Subcutaneous abdominal adipose tissue (tissue), 5 donors: ENCODE measurements at regions not wholly inside any gene's neighbourhood (a gene's known extent, or its start where the extent isn't known, plus 50 kb on each side); places are given as distances from the start of the nearest gene placed in this dataset.

ENCODE experiments used
- H3K27ac ChIP-seq: one replicate; pipeline ENCODE4 v1.7.0; 2013; ENCODE audit warnings: low read depth, mild to moderate bottlenecking, inconsistent platforms, low read length, moderate library complexity
- H3K27me3 ChIP-seq, 5 donors: one replicate each; pipeline ENCODE4 v1.7.0; 2013; ENCODE audit warnings: low read length in 5 of 5, inconsistent platforms in 1 of 5; ENCODE audit not compliant: control insufficient read depth in 5 of 5, insufficient read depth in 4 of 5
- H3K36me3 ChIP-seq, 5 donors: one replicate each; pipeline ENCODE4 v1.7.0; 2013; ENCODE audit warnings: low read length in 5 of 5; ENCODE audit not compliant: control insufficient read depth in 5 of 5, insufficient read depth in 5 of 5
- H3K4me1 ChIP-seq, 5 donors: one replicate each; pipeline ENCODE4 v1.7.0; 2013; ENCODE audit warnings: low read length in 5 of 5, mild to moderate bottlenecking in 3 of 5, moderate library complexity in 1 of 5; ENCODE audit not compliant: control insufficient read depth in 5 of 5, insufficient read depth in 5 of 5
- H3K4me3 ChIP-seq, 5 donors: one replicate each; pipeline ENCODE4 v1.7.0; 2013; ENCODE audit warnings: low read length in 5 of 5, low read depth in 1 of 5
- H3K9ac ChIP-seq, 5 donors: one replicate each; pipeline ENCODE4 v1.7.0; 2013; ENCODE audit warnings: low read length in 5 of 5, mild to moderate bottlenecking in 4 of 5, moderate library complexity in 3 of 5
- H3K9me3 ChIP-seq, 5 donors: one replicate each; pipeline ENCODE4 v1.7.0; 2013; ENCODE audit warnings: low read length in 5 of 5; ENCODE audit not compliant: control insufficient read depth in 5 of 5
- donor health status: healthy.
- donor health status: healthy.
- donor health status: healthy.
- donor health status: healthy.
- donor health status: healthy.

GRCh38 chr11:27786864-27787263 is 86.6 kb upstream of the BDNF start:
- no peak overlapping the region for H3K4me3 ChIP-seq
- no peak overlapping the region for H3K27ac ChIP-seq
- H3K36me3 ChIP-seq, result no peaks in the 10 kb centered on the region
- peaks cover 0 to 5% (median 0%) of the 10 kb centered on the region in 5 donors for H3K9me3 ChIP-seq
- no peaks in the 10 kb centered on the region for H3K27me3 ChIP-seq
- H3K4me1 ChIP-seq, result no peaks in the 10 kb centered on the region
- H3K9ac ChIP-seq, result no peak overlapping the region

GRCh38 chr11:27786331-27786730 is 86.1 kb upstream of the BDNF start:
- Histone ChIP-seq H3K4me3 (no peak overlapping the region), H3K9me3 (peaks cover 0 to under 1% (median 0%) of the 10 kb centered on the region in 5 donors), H3K9ac (no peak overlapping the region), H3K4me1 (no peaks in the 10 kb centered on the region), H3K27ac (no peak overlapping the region), H3K27me3 (no peaks in the 10 kb centered on the region), H3K36me3 (no peaks in the 10 kb centered on the region)

DNA sequence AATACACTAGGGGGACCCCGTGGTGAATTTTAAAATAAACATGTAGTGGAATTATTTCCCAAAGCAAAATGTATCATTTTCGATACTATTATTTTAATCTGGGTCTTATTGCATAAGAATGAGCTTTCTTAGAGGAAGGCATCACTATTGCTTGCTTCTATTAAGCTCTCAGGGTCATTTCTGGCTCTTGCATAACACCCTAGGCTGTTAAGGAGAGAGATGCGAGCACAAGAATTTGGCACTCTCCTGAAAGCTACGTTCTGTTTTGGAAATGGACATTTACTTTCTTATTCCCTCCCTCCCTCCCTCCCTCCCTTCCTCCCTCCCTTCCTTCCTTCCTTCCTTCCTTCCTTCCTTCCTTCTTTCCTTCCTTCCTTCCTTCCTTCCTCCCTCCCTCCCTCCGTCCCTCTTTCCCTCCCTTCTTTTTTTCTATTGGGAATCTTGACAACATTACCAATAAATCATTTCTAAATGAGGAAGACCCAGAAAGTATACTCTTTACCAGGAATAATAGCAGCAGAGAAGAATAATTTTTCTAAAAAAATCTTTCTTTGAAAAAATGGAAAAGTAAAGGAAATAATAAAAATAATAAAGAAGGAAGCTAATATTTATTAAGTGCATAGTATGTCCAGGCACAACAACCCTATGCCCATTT is 83.6 kb upstream of the BDNF start:
- H3K27me3 ChIP-seq, result no peaks in the 10 kb centered on the region
- no peaks in the 10 kb centered on the region for H3K9me3 ChIP-seq
- no peak overlapping the region for H3K4me3 ChIP-seq
- no peak overlapping the region for H3K27ac ChIP-seq
- H3K9ac ChIP-seq, result no peak overlapping the region
- H3K36me3 ChIP-seq, result no peaks in the 10 kb centered on the region
- H3K4me1 ChIP-seq, result no peaks in the 10 kb centered on the region

GRCh38 chr11:27777033-27777432 is 76.8 kb upstream of the BDNF start:
- H3K27ac ChIP-seq, result no peak overlapping the region
- no peaks in the 10 kb centered on the region for H3K27me3 ChIP-seq
- H3K4me3 ChIP-seq, result no peak overlapping the region
- no peak overlapping the region for H3K9ac ChIP-seq
- no peaks in the 10 kb centered on the region for H3K4me1 ChIP-seq
- no peaks in the 10 kb centered on the region for H3K9me3 ChIP-seq
- H3K36me3 ChIP-seq, result no peaks in the 10 kb centered on the region

- Histone ChIP-seq H3K4me3 (no peak overlapping the region), H3K9ac (no peak overlapping the region), H3K9me3 (no peaks in the 10 kb centered on the region), H3K36me3 (no peaks in the 10 kb centered on the region), H3K27me3 (no peaks in the 10 kb centered on the region), H3K27ac (no peak overlapping the region), H3K4me1 (no peaks in the 10 kb centered on the region)
These were observed 73.6 kb upstream of the BDNF start for GRCh38 chr11:27773884-27774283.

DNA sequence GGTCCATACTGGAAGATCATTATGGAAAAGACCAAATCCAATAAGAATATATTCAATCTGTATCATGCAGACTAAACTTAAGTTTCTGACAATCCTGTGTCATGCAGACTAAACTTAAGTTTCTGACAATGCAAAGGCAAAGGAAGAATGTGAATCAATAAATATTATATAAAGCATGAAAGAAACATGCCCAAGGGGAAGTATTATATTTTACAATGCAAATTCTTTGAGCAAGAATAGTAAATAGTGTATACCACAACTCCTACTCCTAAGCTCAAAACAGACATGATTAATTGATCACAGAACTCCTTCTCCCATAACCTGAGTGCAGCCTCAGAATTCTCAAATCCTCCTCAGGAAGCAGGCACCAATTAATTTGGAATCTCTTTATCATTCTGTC is 71.3 kb upstream of the BDNF start:
- Histone ChIP-seq H3K9ac (no peak overlapping the region), H3K4me3 (no peak overlapping the region), H3K36me3 (no peaks in the 10 kb centered on the region), H3K27me3 (no peaks in the 10 kb centered on the region), H3K27ac (no peak overlapping the region), H3K9me3 (no peaks in the 10 kb centered on the region), H3K4me1 (no peaks in the 10 kb centered on the region)

DNA sequence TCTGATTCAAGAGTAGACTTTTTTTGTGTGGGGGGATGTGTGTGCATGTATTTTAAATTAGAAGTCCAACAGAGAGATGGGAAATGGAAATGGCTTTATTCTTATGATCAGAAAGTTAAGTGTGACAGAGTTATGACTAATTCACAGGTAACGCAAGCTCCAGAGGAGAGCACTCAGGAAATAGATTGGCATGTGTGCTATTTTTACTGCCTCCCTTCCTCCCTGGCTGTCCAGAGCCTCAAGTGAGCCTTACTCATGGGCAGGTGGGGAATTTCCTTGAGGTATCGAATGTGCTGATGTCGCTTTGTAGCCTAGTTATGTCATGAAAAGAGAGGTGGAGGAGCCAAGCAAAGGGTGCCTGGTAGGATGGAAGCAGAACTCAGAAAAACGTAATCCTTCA is 70.3 kb upstream of the BDNF start:
- Histone ChIP-seq H3K27ac (no peak overlapping the region), H3K36me3 (no peaks in the 10 kb centered on the region), H3K9ac (no peak overlapping the region), H3K4me1 (no peaks in the 10 kb centered on the region), H3K27me3 (no peaks in the 10 kb centered on the region), H3K9me3 (no peaks in the 10 kb centered on the region), H3K4me3 (no peak overlapping the region)

DNA sequence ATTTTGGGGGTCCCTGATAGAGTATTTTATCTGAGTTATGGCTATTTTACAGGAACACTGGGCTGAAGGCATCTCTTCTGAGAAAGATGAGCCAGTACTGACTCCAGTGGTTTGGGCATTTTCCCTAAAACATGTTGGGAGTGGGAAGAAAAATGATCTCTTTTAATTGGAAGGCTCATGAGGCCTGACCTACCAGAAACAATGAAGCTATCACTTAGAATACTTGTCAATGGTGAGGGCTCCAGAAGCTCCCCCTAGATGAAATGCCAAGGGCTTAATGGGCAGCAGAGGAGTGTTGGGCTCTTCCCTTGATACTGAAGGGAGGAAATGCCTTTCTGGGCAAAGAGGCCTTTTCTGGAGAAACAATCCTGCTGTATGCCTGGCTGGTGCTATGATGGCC is 63.5 kb upstream of the BDNF start:
- no peak overlapping the region for H3K9ac ChIP-seq
- H3K9me3 ChIP-seq, result no peaks in the 10 kb centered on the region
- H3K27ac ChIP-seq, result no peak overlapping the region
- no peaks in the 10 kb centered on the region for H3K27me3 ChIP-seq
- H3K4me1 ChIP-seq, result no peaks in the 10 kb centered on the region
- H3K4me3 ChIP-seq, result no peak overlapping the region
- no peaks in the 10 kb centered on the region for H3K36me3 ChIP-seq

GRCh38 chr11:27761356-27761755 is 61.1 kb upstream of the BDNF start:
- Histone ChIP-seq H3K9ac (no peak overlapping the region), H3K4me3 (no peak overlapping the region), H3K27me3 (no peaks in the 10 kb centered on the region), H3K9me3 (no peaks in the 10 kb centered on the region), H3K27ac (no peak overlapping the region), H3K4me1 (no peaks in the 10 kb centered on the region), H3K36me3 (no peaks in the 10 kb centered on the region)

- no peak overlapping the region for H3K4me3 ChIP-seq
- no peaks in the 10 kb centered on the region for H3K36me3 ChIP-seq
- no peaks in the 10 kb centered on the region for H3K4me1 ChIP-seq
- no peaks in the 10 kb centered on the region for H3K9me3 ChIP-seq
- no peak overlapping the region for H3K9ac ChIP-seq
- no peak overlapping the region for H3K27ac ChIP-seq
- no peaks in the 10 kb centered on the region for H3K27me3 ChIP-seq
These were observed 57.7 kb upstream of the BDNF start for GRCh38 chr11:27757953-27758352.
